HG02571 (cell line): ENCODE measurements at regions not wholly inside any gene's neighbourhood (a gene's known extent, or its start where the extent isn't known, plus 50 kb on each side); places are given as distances from the start of the nearest gene placed in this dataset.

Source experiments
- ATAC-seq: cut with Tn5 transposase; IDR thresholded peaks from one replicate; pipeline ENCODE4 v1.9.1; 2021; ENCODE audit warnings: mild to moderate bottlenecking, moderate library complexity; ENCODE audit not compliant: unreplicated experiment

GRCh38 chr2:116645155-116645554 is 1169.3 kb upstream of the DDX18 start:
- no peak for ATAC-seq

- ATAC-seq = no peak
Measured at GRCh38 chr2:116668691-116669090, 1145.8 kb upstream of the DDX18 start.

- ATAC-seq = no peak
Measured at GRCh38 chr2:116669782-116670181, 1144.7 kb upstream of the DDX18 start.

GRCh38 chr2:116674188-116674587 is 1140.3 kb upstream of the DDX18 start:
- no peak for ATAC-seq

- ATAC-seq = no peak
Measured at GRCh38 chr2:116676776-116677175, 1137.7 kb upstream of the DDX18 start.

GRCh38 chr2:116680256-116680936 is 1134.1 kb upstream of the DDX18 start:
- ATAC-seq = no peak

- ATAC-seq = no peak
Measured at GRCh38 chr2:116687371-116687770, 1127.1 kb upstream of the DDX18 start.

GRCh38 chr2:116692988-116693387 is 1121.5 kb upstream of the DDX18 start:
- no peak for ATAC-seq

- ATAC-seq = no peak
Measured at GRCh38 chr2:116696223-116696622, 1118.3 kb upstream of the DDX18 start.

GRCh38 chr2:116696903-116697302 is 1117.6 kb upstream of the DDX18 start:
- ATAC-seq = no peak

- no peak for ATAC-seq
Measured at GRCh38 chr2:116706396-116706795, 1108.1 kb upstream of the DDX18 start.

GRCh38 chr2:116716038-116716437 is 1098.5 kb upstream of the DDX18 start:
- no peak for ATAC-seq

GRCh38 chr2:116716444-116716843 is 1098.0 kb upstream of the DDX18 start:
- ATAC-seq = no peak

- no peak for ATAC-seq
Measured at GRCh38 chr2:116717832-116718231, 1096.7 kb upstream of the DDX18 start.

- no peak for ATAC-seq
Measured at GRCh38 chr2:116718451-116718850, 1096.0 kb upstream of the DDX18 start.

- no peak for ATAC-seq
Measured at GRCh38 chr2:116719836-116720235, 1094.7 kb upstream of the DDX18 start.

- ATAC-seq = no peak
Measured at GRCh38 chr2:116724550-116724949, 1089.9 kb upstream of the DDX18 start.

- no peak for ATAC-seq
Measured at GRCh38 chr2:116732322-116732721, 1082.2 kb upstream of the DDX18 start.

GRCh38 chr2:116733699-116734098 is 1080.8 kb upstream of the DDX18 start:
- ATAC-seq = no peak

- no peak for ATAC-seq
Measured at GRCh38 chr2:116737951-116738350, 1076.5 kb upstream of the DDX18 start.

- ATAC-seq = no peak
Measured at GRCh38 chr2:116747103-116747502, 1067.4 kb upstream of the DDX18 start.

GRCh38 chr2:116749994-116750393 is 1064.5 kb upstream of the DDX18 start:
- no peak for ATAC-seq

GRCh38 chr2:116754381-116755101 is 1060.0 kb upstream of the DDX18 start:
- no peak for ATAC-seq
